HG03469 (cell line): ENCODE measurements at regions not wholly inside any gene's neighbourhood (a gene's known extent, or its start where the extent isn't known, plus 50 kb on each side); places are given as distances from the start of the nearest gene placed in this dataset.

ENCODE experiments used
- ATAC-seq: cut with Tn5 transposase; IDR thresholded peaks from one replicate; pipeline ENCODE4 v1.9.1; 2021; ENCODE audit warnings: mild to moderate bottlenecking, moderate library complexity, moderate number of reproducible peaks; ENCODE audit not compliant: unreplicated experiment

GRCh38 chr13:104782741-104783140 lies 1716.5 kb upstream of the SLC10A2 start:
- ATAC-seq, result no peak

GRCh38 chr13:104779311-104779993 lies 1713.2 kb upstream of the SLC10A2 start:
- no peak for ATAC-seq

- ATAC-seq, result no peak
Measured at GRCh38 chr13:104773775-104774174, 1707.6 kb upstream of the SLC10A2 start.

- no peak for ATAC-seq
Measured at GRCh38 chr13:104769545-104769944, 1703.3 kb upstream of the SLC10A2 start.

GRCh38 chr13:104766319-104766718 lies 1700.1 kb upstream of the SLC10A2 start:
- ATAC-seq, result no peak

GRCh38 chr13:104764600-104764999 lies 1698.4 kb upstream of the SLC10A2 start:
- ATAC-seq, result no peak

GRCh38 chr13:104759069-104759468 lies 1692.9 kb upstream of the SLC10A2 start:
- ATAC-seq, result no peak

GRCh38 chr13:104757712-104758111 lies 1691.5 kb upstream of the SLC10A2 start:
- ATAC-seq, result no peak

GRCh38 chr13:104750377-104750776 lies 1684.2 kb upstream of the SLC10A2 start:
- no peak for ATAC-seq

GRCh38 chr13:104740641-104741222 lies 1674.5 kb upstream of the SLC10A2 start:
- no peak for ATAC-seq

GRCh38 chr13:104737713-104738112 lies 1671.5 kb upstream of the SLC10A2 start:
- no peak for ATAC-seq

- no peak for ATAC-seq
Measured at GRCh38 chr13:104733427-104733826, 1667.2 kb upstream of the SLC10A2 start.

- ATAC-seq, result no peak
Measured at GRCh38 chr13:104715111-104715510, 1648.9 kb upstream of the SLC10A2 start.

GRCh38 chr13:104705031-104705750 lies 1639.0 kb upstream of the SLC10A2 start:
- no peak for ATAC-seq

GRCh38 chr13:104701591-104701990 lies 1635.4 kb upstream of the SLC10A2 start:
- ATAC-seq, result no peak

- ATAC-seq, result no peak
Measured at GRCh38 chr13:104694397-104694796, 1628.2 kb upstream of the SLC10A2 start.

GRCh38 chr13:104693126-104693525 lies 1626.9 kb upstream of the SLC10A2 start:
- no peak for ATAC-seq

- ATAC-seq, result no peak
Measured at GRCh38 chr13:104691767-104692467, 1625.7 kb upstream of the SLC10A2 start.

GRCh38 chr13:104686484-104686883 lies 1620.3 kb upstream of the SLC10A2 start:
- ATAC-seq, result no peak

- ATAC-seq, result no peak
Measured at GRCh38 chr13:104683789-104684188, 1617.6 kb upstream of the SLC10A2 start.

GRCh38 chr13:104678161-104678560 lies 1611.9 kb upstream of the SLC10A2 start:
- ATAC-seq, result no peak
